Ovary (tissue), 7 donors: ENCODE measurements at regions not wholly inside any gene's neighbourhood (a gene's known extent, or its start where the extent isn't known, plus 50 kb on each side); places are given as distances from the start of the nearest gene placed in this dataset.

Experiments used
- DNase-seq, 5 donors: peaks; one replicate each; pipeline ENCODE4 v3.0.0-alpha.2; 2019 to 2020
- H3K27ac ChIP-seq, 2 donors: fragments of 200-600 bp; one replicate each; pipeline versions ENCODE4 v1.5.1 to v1.8.0; 2019 to 2022
- H3K27me3 ChIP-seq: fragments of 200-600 bp; one replicate; pipeline ENCODE4 v1.8.0; 2022
- H3K36me3 ChIP-seq: fragments of 200-600 bp; sonication (generic); one replicate; pipeline ENCODE4 v1.5.1; 2019
- H3K4me1 ChIP-seq: one replicate; pipeline ENCODE4 v1.8.1; 2013; ENCODE audit warnings: mild to moderate bottlenecking, moderate library complexity; ENCODE audit not compliant: insufficient read depth
- H3K4me3 ChIP-seq: fragments of 200-600 bp; sonication (generic); one replicate; pipeline ENCODE4 v1.5.1; 2017
- H3K9me3 ChIP-seq, 2 donors: fragments of 200-600 bp in 1 of 2; sonication (generic) in 1 of 2; one replicate each; pipeline versions ENCODE4 v1.5.1 to v1.8.1; 2013 to 2019; ENCODE audit warnings: mild to moderate bottlenecking in 1 of 2, moderate library complexity in 1 of 2
- EP300 ChIP-seq: sonication (generic); formaldehyde crosslinking; IDR thresholded peaks from one replicate; pipeline ENCODE4 v1.6.1; 2017; ENCODE audit warnings: antibody characterized with exemption
- POLR2A ChIP-seq: fragments of 450-650 bp; IDR thresholded peaks from one replicate; pipeline ENCODE4 v1.6.1; 2017; ENCODE audit warnings: antibody characterized with exemption, mild to moderate bottlenecking, moderate library complexity
- WGBS, 3 donors: extraction: QIAGEN DNeasy Blood & Tissue Kit in 1 of 3; methylation state at CpG; one replicate each; pipeline versions ENCODE4 v1.1.5 to v1.1.7; 2013 to 2017; 5-methylcytosine and 5-hydroxymethylcytosine counted together
- intact Hi-C, 4 donors: fragments of 100-400 bp; cut with DNase I; formaldehyde crosslinking; loops; one replicate each; pipeline versions ENCODE4 v1.11.0 to v1.15.1; 2022 to 2023
- TF ChIP-seq, protein P1 (sequence below), 3 donors: fragments of 450-650 bp in 2 of 3; fragments of 200-600 bp in 1 of 3; IDR thresholded peaks; one replicate each; pipeline versions ENCODE4 v1.5.1 to v1.8.0; 2016 to 2022; ENCODE audit warnings: antibody characterized with exemption in 3 of 3, mild to moderate bottlenecking in 1 of 3
- donor health status: DM: no; HTN: no; CAD: no; lungs with moderate emphysema.
- donor health status: DM: no; HTN: no; CAD: no.
- donor health status: Bipolar disorder and iron deficiency.
- donor health status: DM: no; HTN: no; CAD: no.
- donor health status: DM: yes; HTN: yes; CAD: no.

- H3K4me1 ChIP-seq = peaks cover 10% of the 10 kb centered on the region
- no peaks in the 10 kb centered on the region for H3K9me3 ChIP-seq
- H3K4me3 ChIP-seq = no peak overlapping the region
- 81 to 87% (median 86%) methylated on average over 1 of the region's 1 CpG for WGBS, 3 donors
- TF ChIP-seq, protein P1, sequence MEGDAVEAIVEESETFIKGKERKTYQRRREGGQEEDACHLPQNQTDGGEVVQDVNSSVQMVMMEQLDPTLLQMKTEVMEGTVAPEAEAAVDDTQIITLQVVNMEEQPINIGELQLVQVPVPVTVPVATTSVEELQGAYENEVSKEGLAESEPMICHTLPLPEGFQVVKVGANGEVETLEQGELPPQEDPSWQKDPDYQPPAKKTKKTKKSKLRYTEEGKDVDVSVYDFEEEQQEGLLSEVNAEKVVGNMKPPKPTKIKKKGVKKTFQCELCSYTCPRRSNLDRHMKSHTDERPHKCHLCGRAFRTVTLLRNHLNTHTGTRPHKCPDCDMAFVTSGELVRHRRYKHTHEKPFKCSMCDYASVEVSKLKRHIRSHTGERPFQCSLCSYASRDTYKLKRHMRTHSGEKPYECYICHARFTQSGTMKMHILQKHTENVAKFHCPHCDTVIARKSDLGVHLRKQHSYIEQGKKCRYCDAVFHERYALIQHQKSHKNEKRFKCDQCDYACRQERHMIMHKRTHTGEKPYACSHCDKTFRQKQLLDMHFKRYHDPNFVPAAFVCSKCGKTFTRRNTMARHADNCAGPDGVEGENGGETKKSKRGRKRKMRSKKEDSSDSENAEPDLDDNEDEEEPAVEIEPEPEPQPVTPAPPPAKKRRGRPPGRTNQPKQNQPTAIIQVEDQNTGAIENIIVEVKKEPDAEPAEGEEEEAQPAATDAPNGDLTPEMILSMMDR (IDR thresholded peaks at IDR 0.05) = no peak
- H3K27me3 ChIP-seq = no peaks in the 10 kb centered on the region
- intact Hi-C loops = no loop called here
- no peak overlapping the region for H3K27ac ChIP-seq
- DNase-seq = no peak
- H3K36me3 ChIP-seq = no peaks in the 10 kb centered on the region
These were observed 137.5 kb downstream of the UNC5CL start for GRCh38 chr6:40901322-40902055.

DNA sequence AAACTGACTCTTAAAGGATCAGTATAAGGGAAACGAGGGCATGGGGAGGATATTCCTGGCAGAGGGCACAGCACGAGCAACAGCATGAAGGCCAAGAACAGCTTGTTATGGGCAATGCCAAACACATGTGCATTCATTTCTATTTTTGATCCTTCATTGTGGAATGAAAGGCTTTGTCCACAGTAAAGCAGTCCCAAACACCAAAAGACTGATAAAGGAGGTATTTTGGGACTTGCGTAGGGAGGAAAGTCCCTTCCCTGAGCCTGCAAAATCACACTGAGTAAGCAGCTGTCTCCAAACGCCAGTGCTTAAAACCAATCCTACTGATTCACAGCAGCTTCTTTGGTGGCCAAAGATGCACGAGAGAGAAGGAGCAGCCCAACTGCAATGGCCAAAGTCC lies 138.2 kb downstream of the UNC5CL start:
- intact Hi-C loops = no loop called here
- Histone ChIP-seq H3K9me3 (no peaks in the 10 kb centered on the region), H3K27ac (no peak overlapping the region), H3K27me3 (no peaks in the 10 kb centered on the region), H3K36me3 (no peaks in the 10 kb centered on the region), H3K4me3 (no peak overlapping the region), H3K4me1 (peaks cover 15% of the 10 kb centered on the region)
- TF ChIP-seq EP300 = no peak
- no peak for TF ChIP-seq POLR2A
- TF ChIP-seq, protein P1 (IDR thresholded peaks at IDR 0.05) = no peak
- DNase-seq = no peak
- WGBS, 3 donors = 42 to 60% (median 52%) methylated on average over 5 of the region's 5 CpGs

- Histone ChIP-seq H3K27me3 (no peaks in the 10 kb centered on the region), H3K36me3 (no peaks in the 10 kb centered on the region), H3K9me3 (no peaks in the 10 kb centered on the region), H3K4me3 (no peak overlapping the region), H3K4me1 (peaks cover 20% of the 10 kb centered on the region), H3K27ac (no peak overlapping the region)
- TF ChIP-seq POLR2A (no peak), EP300 (no peak)
- TF ChIP-seq, protein P1 (IDR thresholded peaks at IDR 0.05) = no peak
- DNase-seq = no peak
- 77 to 80% (median 78%) methylated on average over 7 of the region's 7 CpGs for WGBS, 3 donors
- intact Hi-C loops = loop anchor here in 2 of 4 donors (10.0 kb wide), 1 partner anchor 125 kb away; no protein-coding TSS in a partner anchor
These were observed 139.3 kb downstream of the UNC5CL start for GRCh38 chr6:40899684-40900155.

- TF ChIP-seq, protein P1 (IDR thresholded peaks at IDR 0.05) = no peak
- TF ChIP-seq POLR2A (no peak), EP300 (no peak)
- no peak overlapping the region for H3K4me3 ChIP-seq
- H3K36me3 ChIP-seq = no peaks in the 10 kb centered on the region
- H3K9me3 ChIP-seq = no peaks in the 10 kb centered on the region
- intact Hi-C loops = loop anchor here in 2 of 4 donors (10.0 kb wide), 1 partner anchor 127 kb away; no protein-coding TSS in a partner anchor
- no peak for DNase-seq
- 92 to 100% (median 94%) methylated on average over 1 of the region's 1 CpG for WGBS, 3 donors
- H3K27ac ChIP-seq = no peak overlapping the region
- H3K27me3 ChIP-seq = no peaks in the 10 kb centered on the region
- peaks cover 20% of the 10 kb centered on the region for H3K4me1 ChIP-seq
These were observed 140.9 kb downstream of the UNC5CL start for GRCh38 chr6:40898073-40898472.
